ENCODE measurements at regions not wholly inside any gene's neighbourhood (a gene's known extent, or its start where the extent isn't known, plus 50 kb on each side); places are given as distances from the start of the nearest gene placed in this dataset.
A peak's percentile ranks its signal among the peaks of the same experiment; 100 is the strongest.

DNA sequence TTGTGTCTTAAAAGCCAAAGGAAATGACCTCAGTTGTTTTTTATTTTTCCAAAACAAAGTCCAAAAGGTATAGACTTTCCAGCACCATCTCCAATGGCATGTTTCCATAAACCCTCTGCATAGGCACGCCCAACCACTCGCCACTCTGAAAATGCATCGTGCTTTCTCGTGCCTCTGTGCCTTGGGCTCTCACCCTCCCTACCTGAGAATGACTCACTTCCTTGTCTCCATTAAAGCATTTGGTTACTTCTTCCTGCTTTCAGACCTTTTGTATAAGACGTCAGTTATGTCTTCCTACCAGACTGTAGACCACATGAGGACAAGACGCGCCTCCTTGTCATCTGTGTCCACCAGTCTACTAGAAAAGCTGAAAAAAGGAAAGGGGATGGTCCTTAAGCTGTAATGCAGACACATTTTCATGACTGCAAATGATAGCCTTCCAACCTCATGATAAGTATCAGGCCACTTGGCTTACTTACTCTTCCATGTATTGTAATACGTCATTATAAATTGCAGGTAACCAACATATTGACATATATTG, 61.2 kb upstream of the CDYL start:
- no peak for DNase-seq (ENCODE audit: low spot score in 2 of 2)
- Histone ChIP-seq H3K27ac (no peak overlapping the region), H3K36me3 (no peaks in the 10 kb centered on the region), H3K4me1 (no peaks in the 10 kb centered on the region), H3K27me3 (no peaks in the 10 kb centered on the region), H3K9me3 (no peaks in the 10 kb centered on the region), H3K4me3 (no peak overlapping the region)
- TF ChIP-seq, protein P1, sequence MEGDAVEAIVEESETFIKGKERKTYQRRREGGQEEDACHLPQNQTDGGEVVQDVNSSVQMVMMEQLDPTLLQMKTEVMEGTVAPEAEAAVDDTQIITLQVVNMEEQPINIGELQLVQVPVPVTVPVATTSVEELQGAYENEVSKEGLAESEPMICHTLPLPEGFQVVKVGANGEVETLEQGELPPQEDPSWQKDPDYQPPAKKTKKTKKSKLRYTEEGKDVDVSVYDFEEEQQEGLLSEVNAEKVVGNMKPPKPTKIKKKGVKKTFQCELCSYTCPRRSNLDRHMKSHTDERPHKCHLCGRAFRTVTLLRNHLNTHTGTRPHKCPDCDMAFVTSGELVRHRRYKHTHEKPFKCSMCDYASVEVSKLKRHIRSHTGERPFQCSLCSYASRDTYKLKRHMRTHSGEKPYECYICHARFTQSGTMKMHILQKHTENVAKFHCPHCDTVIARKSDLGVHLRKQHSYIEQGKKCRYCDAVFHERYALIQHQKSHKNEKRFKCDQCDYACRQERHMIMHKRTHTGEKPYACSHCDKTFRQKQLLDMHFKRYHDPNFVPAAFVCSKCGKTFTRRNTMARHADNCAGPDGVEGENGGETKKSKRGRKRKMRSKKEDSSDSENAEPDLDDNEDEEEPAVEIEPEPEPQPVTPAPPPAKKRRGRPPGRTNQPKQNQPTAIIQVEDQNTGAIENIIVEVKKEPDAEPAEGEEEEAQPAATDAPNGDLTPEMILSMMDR (IDR thresholded peaks at IDR 0.05) = no peak
- TF ChIP-seq POLR2A (IDR thresholded peaks at IDR 0.05) (no peak), POLR2AphosphoS5 (IDR thresholded peaks at IDR 0.05) (no peak)
- intact Hi-C loops (cut with DNase I; ENCODE audit: low total_unique reads) = no loop called here

DNA sequence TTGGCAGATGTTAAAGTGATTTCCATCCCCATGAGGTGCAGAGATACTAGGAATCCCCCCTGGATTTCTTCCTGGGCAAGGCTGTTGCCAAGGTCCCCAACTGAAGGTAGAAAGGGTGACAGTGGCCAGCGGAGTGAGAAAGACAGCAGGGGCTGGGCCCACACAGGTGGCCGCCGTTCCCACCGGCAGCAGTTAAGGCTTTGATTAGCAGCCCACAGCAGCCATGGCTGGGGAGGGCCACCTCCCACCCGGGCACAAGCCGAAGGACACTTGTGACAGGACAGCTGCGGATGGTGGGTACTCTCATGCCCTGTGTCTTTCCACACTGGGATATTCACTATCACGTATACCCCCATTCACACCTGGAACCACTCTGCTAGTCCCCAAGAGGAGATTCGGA, 63.9 kb upstream of the CDYL start:
- DNase-seq (ENCODE audit: low spot score in 2 of 2) = no peak
- Histone ChIP-seq H3K4me1 (no peaks in the 10 kb centered on the region), H3K27ac (no peak overlapping the region), H3K36me3 (no peaks in the 10 kb centered on the region), H3K9me3 (peaks cover 0 to 6% of the 10 kb centered on the region in 2 donors), H3K27me3 (no peaks in the 10 kb centered on the region), H3K4me3 (no peak overlapping the region)
- intact Hi-C loops (cut with DNase I; ENCODE audit: low total_unique reads) = no loop called here
- TF ChIP-seq, protein P1 (IDR thresholded peaks at IDR 0.05) = no peak

DNA sequence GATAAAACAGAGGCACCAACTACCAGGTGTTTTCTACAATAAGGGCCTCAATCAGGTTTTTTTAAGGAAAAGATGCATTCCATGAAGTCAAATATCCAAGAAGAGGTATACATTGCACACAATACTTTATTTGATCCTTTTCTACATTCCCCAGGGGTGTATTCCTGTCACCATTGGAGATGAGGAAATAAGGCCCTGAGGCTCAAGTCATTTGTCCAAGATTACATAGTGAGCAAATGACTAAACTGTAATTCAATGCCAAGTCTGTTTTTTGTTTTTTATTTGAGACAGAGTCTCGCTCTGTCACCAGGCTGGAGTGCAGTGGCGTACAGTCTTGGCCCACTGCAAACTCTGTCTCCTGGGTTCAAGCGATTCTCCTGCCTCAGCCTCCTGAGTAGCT, 69.2 kb upstream of the CDYL start:
- Histone ChIP-seq H3K27ac (peak overlapping the region in 1 of 2 donors; percentile 54), H3K4me3 (no peak overlapping the region), H3K4me1 (no peaks in the 10 kb centered on the region), H3K27me3 (no peaks in the 10 kb centered on the region), H3K36me3 (no peaks in the 10 kb centered on the region), H3K9me3 (peaks cover 0 to 7% of the 10 kb centered on the region in 2 donors)
- intact Hi-C loops (cut with DNase I; ENCODE audit: low total_unique reads) = no loop called here
- DNase-seq (ENCODE audit: low spot score in 2 of 2) = no peak
- TF ChIP-seq, protein P1 (IDR thresholded peaks at IDR 0.05) = no peak
- TF ChIP-seq POLR2A (IDR thresholded peaks at IDR 0.05) = no peak
- TF ChIP-seq POLR2AphosphoS5 (IDR thresholded peaks at IDR 0.05) = no peak

DNA sequence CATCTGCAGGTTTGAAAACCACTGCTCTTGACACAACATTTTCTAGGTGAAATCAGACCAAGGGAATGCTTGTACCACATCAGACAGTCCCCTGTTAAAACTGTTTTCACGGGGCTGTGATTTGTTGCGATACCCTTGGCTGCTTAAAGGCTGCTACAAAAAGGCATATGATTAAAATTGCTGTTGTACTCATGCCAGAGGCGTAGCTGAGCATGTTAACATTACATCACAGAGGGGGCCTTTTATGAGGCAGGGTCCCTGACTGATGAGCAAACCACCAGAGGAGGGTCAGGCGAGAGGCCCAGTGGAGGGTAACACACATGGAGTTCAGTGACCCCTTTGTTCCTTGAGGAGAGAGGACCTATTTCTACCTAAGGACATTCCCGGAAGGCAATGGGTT, 70.4 kb upstream of the CDYL start:
- Histone ChIP-seq H3K9me3 (peaks cover 0 to 7% of the 10 kb centered on the region in 2 donors), H3K4me3 (no peak overlapping the region), H3K36me3 (no peaks in the 10 kb centered on the region), H3K27me3 (no peaks in the 10 kb centered on the region), H3K4me1 (no peaks in the 10 kb centered on the region), H3K27ac (no peak overlapping the region)
- no peak for DNase-seq (ENCODE audit: low spot score in 2 of 2)
- intact Hi-C loops (cut with DNase I; ENCODE audit: low total_unique reads) = no loop called here
- TF ChIP-seq POLR2AphosphoS5 (IDR thresholded peaks at IDR 0.05) = no peak
- TF ChIP-seq POLR2A (IDR thresholded peaks at IDR 0.05) = no peak
- TF ChIP-seq, protein P1 (IDR thresholded peaks at IDR 0.05) = no peak

DNA sequence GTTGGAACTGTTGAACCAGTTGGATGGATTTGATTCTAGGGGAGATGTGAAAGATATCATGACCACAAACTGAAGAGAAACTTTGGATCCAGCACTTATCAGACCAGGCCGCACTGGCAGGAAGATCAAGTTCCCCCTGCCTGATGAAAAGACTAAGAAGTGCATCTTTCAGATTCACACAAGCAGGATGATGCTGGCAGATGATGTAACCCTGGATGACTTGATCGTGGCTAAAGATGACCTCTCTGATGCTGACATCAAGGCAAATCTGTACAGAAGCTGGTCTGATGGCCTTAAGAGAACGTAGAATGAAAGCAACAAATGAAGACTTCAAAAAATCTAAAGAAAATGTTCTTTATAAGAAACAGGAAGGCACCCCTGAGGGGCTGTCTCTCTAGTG, 72.8 kb upstream of the CDYL start:
- no peaks in the 10 kb centered on the region for H3K4me1 ChIP-seq
- H3K27ac ChIP-seq = no peak overlapping the region
- peaks cover 0 to 7% of the 10 kb centered on the region in 2 donors for H3K9me3 ChIP-seq
- H3K27me3 ChIP-seq = no peaks in the 10 kb centered on the region
- no peak for DNase-seq (ENCODE audit: low spot score in 2 of 2)
- no peak overlapping the region for H3K4me3 ChIP-seq
- intact Hi-C loops (cut with DNase I; ENCODE audit: low total_unique reads) = no loop called here
- H3K36me3 ChIP-seq = no peaks in the 10 kb centered on the region
- no peak for TF ChIP-seq POLR2A (IDR thresholded peaks at IDR 0.05)
- no peak for TF ChIP-seq POLR2AphosphoS5 (IDR thresholded peaks at IDR 0.05)
- TF ChIP-seq, protein P1 (IDR thresholded peaks at IDR 0.05) = no peak

All from breast epithelium (tissue), 4 donors.